Prostate gland (tissue), 2 donors: ENCODE measurements at regions not wholly inside any gene's neighbourhood (a gene's known extent, or its start where the extent isn't known, plus 50 kb on each side); places are given as distances from the start of the nearest gene placed in this dataset.

Experiments used
- POLR2A ChIP-seq: fragments of 450-650 bp; IDR thresholded peaks from one replicate; pipeline ENCODE4 v1.6.1; 2016; ENCODE audit warnings: antibody characterized with exemption, mild to moderate bottlenecking
- POLR2AphosphoS5 ChIP-seq: sonication (generic); formaldehyde crosslinking; IDR thresholded peaks from one replicate; pipeline ENCODE4 v1.6.1; 2017; ENCODE audit warnings: antibody characterized with exemption
- TF ChIP-seq, protein P1 (sequence below), 4 experiments: fragments of 200-600 bp in 2 of 4; fragments of 450-650 bp in 2 of 4; sonication (generic) in 2 of 4; IDR thresholded peaks; 1 replicate in 3 of 4; 2 replicates in 1 of 4; pipeline ENCODE4 v1.5.1; 2016 to 2019; ENCODE audit warnings: antibody characterized with exemption in 4 of 4, mild to moderate bottlenecking in 2 of 4, moderate library complexity in 2 of 4

DNA sequence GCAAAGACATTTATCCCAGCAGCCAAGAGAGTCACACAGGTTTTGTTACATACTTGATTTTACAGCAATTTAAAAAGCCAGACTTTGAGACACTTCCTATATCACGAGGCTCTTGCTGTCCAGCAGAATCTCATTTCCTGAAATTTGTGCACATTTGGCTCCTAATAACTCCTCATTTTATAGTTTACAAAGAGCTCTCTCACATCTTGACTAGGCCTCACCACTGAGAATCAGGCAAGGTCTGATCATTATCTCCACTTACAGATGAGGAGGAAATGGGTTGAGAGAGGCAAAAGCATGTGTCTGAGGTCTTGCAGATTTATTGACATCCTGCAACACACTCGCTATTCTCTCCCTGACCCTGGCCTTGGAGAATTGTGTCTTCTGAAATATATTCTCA is 426.8 kb downstream of the MAFB start:
- TF ChIP-seq, protein P1, sequence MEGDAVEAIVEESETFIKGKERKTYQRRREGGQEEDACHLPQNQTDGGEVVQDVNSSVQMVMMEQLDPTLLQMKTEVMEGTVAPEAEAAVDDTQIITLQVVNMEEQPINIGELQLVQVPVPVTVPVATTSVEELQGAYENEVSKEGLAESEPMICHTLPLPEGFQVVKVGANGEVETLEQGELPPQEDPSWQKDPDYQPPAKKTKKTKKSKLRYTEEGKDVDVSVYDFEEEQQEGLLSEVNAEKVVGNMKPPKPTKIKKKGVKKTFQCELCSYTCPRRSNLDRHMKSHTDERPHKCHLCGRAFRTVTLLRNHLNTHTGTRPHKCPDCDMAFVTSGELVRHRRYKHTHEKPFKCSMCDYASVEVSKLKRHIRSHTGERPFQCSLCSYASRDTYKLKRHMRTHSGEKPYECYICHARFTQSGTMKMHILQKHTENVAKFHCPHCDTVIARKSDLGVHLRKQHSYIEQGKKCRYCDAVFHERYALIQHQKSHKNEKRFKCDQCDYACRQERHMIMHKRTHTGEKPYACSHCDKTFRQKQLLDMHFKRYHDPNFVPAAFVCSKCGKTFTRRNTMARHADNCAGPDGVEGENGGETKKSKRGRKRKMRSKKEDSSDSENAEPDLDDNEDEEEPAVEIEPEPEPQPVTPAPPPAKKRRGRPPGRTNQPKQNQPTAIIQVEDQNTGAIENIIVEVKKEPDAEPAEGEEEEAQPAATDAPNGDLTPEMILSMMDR (IDR thresholded peaks at IDR 0.05): no peak
- TF ChIP-seq POLR2AphosphoS5: no peak
- TF ChIP-seq POLR2A: no peak
